Psoas muscle (tissue), 7 donors: ENCODE measurements at regions not wholly inside any gene's neighbourhood (a gene's known extent, or its start where the extent isn't known, plus 50 kb on each side); places are given as distances from the start of the nearest gene placed in this dataset.

Experiments
- ATAC-seq, 4 donors: fragments of 200-7000 bp; cut with Tn5 transposase; one replicate each; pipeline ENCODE4 v1.9.1; 2020; ENCODE audit warnings: moderate library complexity in 3 of 4, mild to moderate bottlenecking in 2 of 4
- DNase-seq, 2 donors: peaks; one replicate each; pipeline ENCODE4 v3.0.0-alpha.2; 2020
- H3K27ac ChIP-seq: fragments of 200-600 bp; one replicate; pipeline ENCODE4 v1.8.0; 2022
- H3K27me3 ChIP-seq, 3 donors: fragments of 200-600 bp in 1 of 3; one replicate each; pipeline versions ENCODE4 v1.6.1 to v1.8.0; 2013 to 2022; ENCODE audit warnings: low read length in 2 of 3, mild to moderate bottlenecking in 2 of 3, moderate library complexity in 1 of 3; ENCODE audit not compliant: insufficient read depth in 3 of 3
- H3K36me3 ChIP-seq, 2 donors: fragments of 200-600 bp in 1 of 2; one replicate each; pipeline versions ENCODE4 v1.6.1 to v1.8.0; 2013 to 2022; ENCODE audit warnings: low read depth in 1 of 2, mild to moderate bottlenecking in 1 of 2, moderate library complexity in 1 of 2; ENCODE audit not compliant: insufficient read depth in 1 of 2
- H3K4me1 ChIP-seq: fragments of 200-600 bp; one replicate; pipeline ENCODE4 v1.8.0; 2022
- H3K4me3 ChIP-seq: fragments of 200-600 bp; one replicate; pipeline ENCODE4 v1.8.0; 2022; ENCODE audit warnings: mild to moderate bottlenecking
- H3K9me3 ChIP-seq: fragments of 200-600 bp; one replicate; pipeline ENCODE4 v1.8.0; 2022
- WGBS, 3 donors: extraction: QIAGEN DNeasy Blood & Tissue Kit; methylation state at CpG; one replicate each; pipeline versions ENCODE4 v1.1.6 to v1.1.7; 2013; 5-methylcytosine and 5-hydroxymethylcytosine counted together
- intact Hi-C, 2 donors: fragments of 100-400 bp; cut with DNase I; formaldehyde crosslinking; loops; one replicate each; pipeline versions ENCODE4 v1.11.0 to v1.14.2; 2022
- TF ChIP-seq, protein P1 (sequence below): fragments of 200-600 bp; IDR thresholded peaks from one replicate; pipeline ENCODE4 v1.8.0; 2022; ENCODE audit warnings: antibody characterized with exemption
- donor health status: healthy with polysubstance abuse.
- donor health status: DM: no; HTN: no; CAD: no; lungs with moderate emphysema.
- donor health status: Bipolar disorder and iron deficiency.
- donor health status: healthy.
- donor health status: DM: yes; HTN: yes; CAD: no.
- donor health status: DM: no; HTN: no; CAD: no.
- donor health status: DM: yes; HTN: yes; CAD: no.

DNA sequence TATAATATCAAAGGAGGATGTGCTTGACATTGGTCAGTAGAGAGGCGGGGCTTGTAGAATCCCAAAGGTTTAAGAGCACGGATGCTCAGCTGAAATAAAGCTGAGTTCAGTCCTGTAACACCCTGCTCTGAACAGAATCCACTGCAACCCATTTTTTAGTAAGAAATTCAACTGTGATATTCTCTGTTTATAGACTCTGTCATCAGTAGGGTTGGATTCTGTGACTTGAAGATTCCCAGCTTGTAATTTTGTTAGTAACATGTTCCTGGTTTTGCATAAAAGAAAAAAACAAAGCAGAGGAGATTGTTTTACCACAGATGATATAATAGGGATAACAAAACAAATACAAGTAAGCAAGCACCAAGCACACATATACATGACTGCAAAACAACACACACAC, 324.6 kb upstream of the NR2F2 start:
- DNase-seq (no peak), ATAC-seq (no peak)
- no peaks in the 10 kb centered on the region for H3K9me3 ChIP-seq
- TF ChIP-seq, protein P1, sequence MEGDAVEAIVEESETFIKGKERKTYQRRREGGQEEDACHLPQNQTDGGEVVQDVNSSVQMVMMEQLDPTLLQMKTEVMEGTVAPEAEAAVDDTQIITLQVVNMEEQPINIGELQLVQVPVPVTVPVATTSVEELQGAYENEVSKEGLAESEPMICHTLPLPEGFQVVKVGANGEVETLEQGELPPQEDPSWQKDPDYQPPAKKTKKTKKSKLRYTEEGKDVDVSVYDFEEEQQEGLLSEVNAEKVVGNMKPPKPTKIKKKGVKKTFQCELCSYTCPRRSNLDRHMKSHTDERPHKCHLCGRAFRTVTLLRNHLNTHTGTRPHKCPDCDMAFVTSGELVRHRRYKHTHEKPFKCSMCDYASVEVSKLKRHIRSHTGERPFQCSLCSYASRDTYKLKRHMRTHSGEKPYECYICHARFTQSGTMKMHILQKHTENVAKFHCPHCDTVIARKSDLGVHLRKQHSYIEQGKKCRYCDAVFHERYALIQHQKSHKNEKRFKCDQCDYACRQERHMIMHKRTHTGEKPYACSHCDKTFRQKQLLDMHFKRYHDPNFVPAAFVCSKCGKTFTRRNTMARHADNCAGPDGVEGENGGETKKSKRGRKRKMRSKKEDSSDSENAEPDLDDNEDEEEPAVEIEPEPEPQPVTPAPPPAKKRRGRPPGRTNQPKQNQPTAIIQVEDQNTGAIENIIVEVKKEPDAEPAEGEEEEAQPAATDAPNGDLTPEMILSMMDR, result no peak
- WGBS, 3 donors, result 73 to 82% (median 79%) methylated on average over 2 of the region's 2 CpGs
- H3K27me3 ChIP-seq, result no peaks in the 10 kb centered on the region
- H3K27ac ChIP-seq, result no peak overlapping the region
- no peaks in the 10 kb centered on the region for H3K36me3 ChIP-seq
- H3K4me3 ChIP-seq, result no peak overlapping the region
- no peaks in the 10 kb centered on the region for H3K4me1 ChIP-seq
- intact Hi-C loops, result no loop called here

DNA sequence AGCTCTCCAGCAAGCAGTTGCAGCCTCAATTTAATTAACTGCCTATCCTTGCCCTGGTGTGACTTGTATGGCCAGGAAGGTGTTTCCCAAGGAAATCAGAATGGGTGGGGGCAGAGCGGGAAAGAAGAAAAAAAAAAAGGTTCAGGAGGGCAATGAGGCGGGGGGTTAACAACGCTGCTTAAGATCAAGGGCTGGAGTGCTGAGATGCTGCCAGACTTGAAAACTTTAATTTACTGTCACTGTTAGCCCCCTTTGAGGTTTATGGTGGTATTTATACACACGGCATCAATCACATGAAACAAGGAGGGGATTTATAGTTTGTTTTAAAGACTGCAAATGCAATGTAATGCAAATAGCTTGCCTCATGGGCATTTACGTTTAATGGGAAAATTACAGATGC, 319.4 kb upstream of the NR2F2 start:
- intact Hi-C loops, result no loop called here
- WGBS, 3 donors, result 74 to 78% (median 76%) methylated on average over 5 of the region's 5 CpGs
- no peak for DNase-seq
- TF ChIP-seq, protein P1, result no peak
- Histone ChIP-seq H3K27ac (no peak overlapping the region), H3K4me3 (no peak overlapping the region), H3K9me3 (no peaks in the 10 kb centered on the region), H3K4me1 (no peaks in the 10 kb centered on the region), H3K27me3 (no peaks in the 10 kb centered on the region), H3K36me3 (no peaks in the 10 kb centered on the region)
- no peak for ATAC-seq

DNA sequence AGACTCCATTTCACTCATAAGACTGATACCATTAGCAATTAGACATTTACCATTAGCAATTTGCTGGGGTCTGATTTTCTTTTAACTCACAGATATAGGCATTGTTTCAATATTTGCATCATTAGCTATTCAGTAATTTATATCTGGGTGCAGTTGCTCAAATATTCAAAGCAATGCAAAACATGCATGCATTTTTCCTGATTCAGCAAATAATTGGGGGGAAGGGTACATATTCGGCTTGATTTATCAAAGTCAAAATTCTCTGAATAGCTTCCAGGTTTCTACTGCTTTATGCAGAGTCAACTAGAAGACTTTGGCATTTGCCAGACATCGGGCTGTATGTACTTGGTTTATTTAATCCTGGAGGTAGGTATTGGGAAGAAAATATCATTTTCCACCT, 315.6 kb upstream of the NR2F2 start:
- no peak overlapping the region for H3K27ac ChIP-seq
- H3K4me1 ChIP-seq, result no peaks in the 10 kb centered on the region
- ATAC-seq, result no peak
- H3K27me3 ChIP-seq, result no peaks in the 10 kb centered on the region
- WGBS, 3 donors, result 79 to 93% (median 80%) methylated on average over 2 of the region's 2 CpGs
- intact Hi-C loops, result no loop called here
- DNase-seq, result no peak
- no peaks in the 10 kb centered on the region for H3K36me3 ChIP-seq
- TF ChIP-seq, protein P1, result no peak
- no peaks in the 10 kb centered on the region for H3K9me3 ChIP-seq
- no peak overlapping the region for H3K4me3 ChIP-seq

DNA sequence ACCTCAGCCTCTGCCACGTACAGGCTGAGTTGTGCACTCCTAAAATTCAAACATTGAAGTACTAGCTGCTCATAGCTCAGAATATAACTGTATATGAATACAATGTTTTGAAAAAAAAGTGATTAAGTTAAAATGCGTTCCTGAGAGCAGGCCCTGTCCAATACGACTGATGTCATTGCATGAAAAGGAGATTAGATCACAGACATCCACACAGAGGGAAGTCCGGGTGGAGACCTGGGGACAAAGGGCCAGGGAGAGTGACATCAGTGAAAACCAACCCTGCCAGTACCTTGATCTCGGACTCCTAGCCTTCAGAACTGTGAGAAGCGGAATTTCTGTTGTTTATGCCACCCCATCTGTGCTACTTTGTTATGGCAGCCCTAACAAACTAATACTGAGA, 311.4 kb upstream of the NR2F2 start:
- H3K36me3 ChIP-seq, result no peaks in the 10 kb centered on the region
- TF ChIP-seq, protein P1, result no peak
- ATAC-seq, result no peak
- no peak overlapping the region for H3K27ac ChIP-seq
- no peak for DNase-seq
- WGBS, 3 donors, result 64 to 74% (median 69%) methylated on average over 6 of the region's 6 CpGs
- no peaks in the 10 kb centered on the region for H3K27me3 ChIP-seq
- no peaks in the 10 kb centered on the region for H3K4me1 ChIP-seq
- no peak overlapping the region for H3K4me3 ChIP-seq
- H3K9me3 ChIP-seq, result no peaks in the 10 kb centered on the region
- intact Hi-C loops, result no loop called here

DNA sequence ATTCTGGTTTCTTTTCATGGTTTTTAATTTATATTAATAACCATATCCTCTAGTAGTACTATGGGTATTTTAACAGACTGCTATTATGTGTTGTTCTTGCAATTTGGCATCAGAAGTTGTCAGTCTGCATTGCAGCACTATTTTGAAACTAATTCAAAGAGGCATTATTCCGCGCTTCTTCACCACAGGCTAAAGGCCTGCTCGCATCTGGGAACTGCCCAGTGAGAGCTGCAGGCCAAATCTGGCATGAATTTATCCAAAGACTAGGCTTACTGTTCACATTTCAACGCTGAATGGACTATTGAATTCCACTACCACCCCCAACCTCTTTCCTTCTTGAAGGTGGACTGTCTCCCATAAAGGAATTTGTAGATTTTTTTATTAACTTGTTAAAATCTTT, 310.4 kb upstream of the NR2F2 start:
- TF ChIP-seq, protein P1, result no peak
- WGBS, 3 donors, result 52 to 70% (median 66%) methylated on average over 4 of the region's 4 CpGs
- intact Hi-C loops, result no loop called here
- Histone ChIP-seq H3K27ac (no peak overlapping the region), H3K4me3 (no peak overlapping the region), H3K27me3 (no peaks in the 10 kb centered on the region), H3K9me3 (no peaks in the 10 kb centered on the region), H3K4me1 (no peaks in the 10 kb centered on the region), H3K36me3 (no peaks in the 10 kb centered on the region)
- no peak for ATAC-seq
- no peak for DNase-seq
